CD8-positive, alpha-beta memory T cell (primary cell): ENCODE measurements at regions not wholly inside any gene's neighbourhood (a gene's known extent, or its start where the extent isn't known, plus 50 kb on each side); places are given as distances from the start of the nearest gene placed in this dataset.
"Not testable (repeated sequence)": the region's sequence is repeated elsewhere in the genome, so short reads cannot be mapped to it uniquely, and the experiment has no call there.

Experiments used
- CTCF ChIA-PET: fragments of 350-600 bp; sonication (Branson Sonifier 250); formaldehyde crosslinking; loops from one replicate; lab custom pipeline; 2021; ENCODE audit warnings: antibody characterized with exemption; lab: Charles Lee
- POLR2A ChIA-PET: fragments of 350-600 bp; sonication (Branson Sonifier 250); formaldehyde crosslinking; loops from one replicate; lab custom pipeline; 2021; ENCODE audit warnings: antibody characterized with exemption; lab: Charles Lee
- DNase-seq, 5 donors: peaks; one replicate each; pipeline versions ENCODE4 v3.0.0 to v3.0.0-alpha.2; 2020 to 2022; ENCODE audit warnings: mixed read lengths in 1 of 5
- H3K27ac ChIP-seq: one replicate; pipeline ENCODE4 v1.7.0; 2013; ENCODE audit warnings: low read depth, mild to moderate bottlenecking, low read length, moderate library complexity
- H3K27me3 ChIP-seq: 2 replicates; pipeline ENCODE4 v1.7.0; 2013; ENCODE audit warnings: low read length, mild to moderate bottlenecking; ENCODE audit not compliant: insufficient read depth, poor library complexity, severe bottlenecking
- H3K36me3 ChIP-seq: 2 replicates; pipeline ENCODE4 v1.7.0; 2013; ENCODE audit warnings: mild to moderate bottlenecking, low read length, moderate library complexity; ENCODE audit not compliant: insufficient read depth
- H3K4me1 ChIP-seq: 2 replicates; pipeline ENCODE4 v1.7.0; 2013; ENCODE audit warnings: mild to moderate bottlenecking, low read length, moderate library complexity; ENCODE audit not compliant: insufficient read depth
- H3K4me3 ChIP-seq: 2 replicates; pipeline ENCODE4 v1.7.0; 2013; ENCODE audit warnings: mild to moderate bottlenecking, low read length
- H3K9me3 ChIP-seq: 2 replicates; pipeline ENCODE4 v1.7.0; 2013; ENCODE audit warnings: mild to moderate bottlenecking, low read length
- H3K27ac Mint-ChIP-seq, 8 donors: one replicate each; pipeline ENCODE4 v1.8.0; 2020 to 2021; ENCODE audit warnings: mixed read lengths in 8 of 8, mild to moderate bottlenecking in 6 of 8, inconsistent platforms in 3 of 8, moderate library complexity in 3 of 8
- H3K27me3 Mint-ChIP-seq, 2 donors: one replicate each; pipeline ENCODE4 v1.8.0; 2020 to 2021; ENCODE audit warnings: mixed read lengths in 2 of 2, mild to moderate bottlenecking in 1 of 2, moderate library complexity in 1 of 2
- H3K36me3 Mint-ChIP-seq, 3 donors: one replicate each; pipeline ENCODE4 v1.8.0; 2020 to 2021; ENCODE audit warnings: mixed read lengths in 3 of 3, inconsistent platforms in 1 of 3, mild to moderate bottlenecking in 1 of 3
- H3K4me1 Mint-ChIP-seq, 3 donors: one replicate each; pipeline ENCODE4 v1.8.0; 2020 to 2021; ENCODE audit warnings: mixed read lengths in 3 of 3, inconsistent platforms in 1 of 3, mild to moderate bottlenecking in 1 of 3
- H3K4me3 Mint-ChIP-seq, 7 donors: one replicate each; pipeline ENCODE4 v1.8.0; 2020 to 2021; ENCODE audit warnings: mixed read lengths in 7 of 7, mild to moderate bottlenecking in 6 of 7, moderate library complexity in 4 of 7, inconsistent platforms in 2 of 7
- H3K9me3 Mint-ChIP-seq, 5 donors: one replicate each; pipeline ENCODE4 v1.8.0; 2020 to 2022; ENCODE audit warnings: mixed read lengths in 5 of 5, mild to moderate bottlenecking in 3 of 5, moderate library complexity in 2 of 5, inconsistent platforms in 1 of 5

DNA sequence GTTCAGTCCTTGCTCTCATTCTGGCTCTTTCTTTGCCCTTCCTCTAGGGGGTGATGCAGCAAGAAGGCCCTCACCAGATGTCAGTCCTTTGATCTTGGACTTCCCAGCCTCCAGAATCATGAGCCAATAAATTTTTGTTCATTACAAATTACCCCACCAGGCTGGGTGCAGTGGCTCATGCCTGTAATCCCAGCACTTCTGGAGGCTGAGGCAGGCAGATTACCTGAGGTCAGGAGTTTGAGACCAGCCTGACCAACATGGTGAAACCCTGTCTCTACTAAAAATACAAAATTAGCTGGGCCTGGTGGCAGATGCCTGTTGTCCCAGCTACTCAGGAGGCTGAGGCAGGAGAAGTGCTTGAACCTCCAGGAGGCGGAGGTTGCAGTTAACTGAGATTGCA lies 106.3 kb upstream of the TRPM1 start:
- CTCF ChIA-PET = interaction anchor here (0.7 to 9.1 kb wide), 3 partner anchors 15 to 281 kb away, joined by 3 to 106 read pairs (median 3); no protein-coding TSS in a partner anchor
- H3K36me3 ChIP-seq, H3K27ac ChIP-seq, H3K36me3 Mint-ChIP-seq, H3K27me3 Mint-ChIP-seq, DNase-seq, H3K27me3 ChIP-seq, H3K9me3 Mint-ChIP-seq, H3K9me3 ChIP-seq, H3K4me3 ChIP-seq: not testable (repeated sequence)
- peaks cover 10 to 27% (median 21%) of the 10 kb centered on the region in 3 donors for H3K4me1 Mint-ChIP-seq
- peaks cover 31% of the 10 kb centered on the region for H3K4me1 ChIP-seq
- POLR2A ChIA-PET = interaction anchor here (0.6 kb wide), 1 partner anchor 105 kb away, joined by 3 read pairs; no protein-coding TSS in a partner anchor
- H3K27ac Mint-ChIP-seq = peak overlapping the region; percentile 40 to 90 (median 76)
- H3K4me3 Mint-ChIP-seq = peak overlapping the region in 2 of 7 donors; percentile 38 to 48

DNA sequence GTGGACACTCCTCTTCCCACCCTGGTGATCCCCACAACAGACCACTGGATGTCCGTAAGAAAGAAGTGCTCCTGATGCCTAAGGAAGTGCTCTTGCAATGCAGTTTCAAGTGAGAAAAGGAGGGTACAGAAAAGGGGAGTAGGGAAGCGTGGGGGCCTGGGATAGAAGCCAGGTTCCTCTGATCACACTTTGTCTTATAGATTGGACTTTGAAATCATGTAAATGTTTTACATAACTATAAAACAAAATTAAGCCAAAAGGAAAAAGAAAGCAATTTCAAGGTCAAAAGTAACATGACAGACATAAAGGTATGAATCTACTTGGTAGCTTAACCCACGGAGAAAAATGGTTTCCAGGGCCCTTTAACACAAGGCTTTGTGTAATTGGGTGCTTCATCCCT lies 107.3 kb upstream of the TRPM1 start:
- H3K36me3 Mint-ChIP-seq = peaks cover 0 to 2% (median 0%) of the 10 kb centered on the region in 3 donors
- no peak overlapping the region for H3K4me3 Mint-ChIP-seq
- Histone ChIP-seq H3K4me3 (no peak overlapping the region), H3K36me3 (no peaks in the 10 kb centered on the region), H3K9me3 (no peaks in the 10 kb centered on the region), H3K27me3 (no peaks in the 10 kb centered on the region), H3K27ac (no peak overlapping the region), H3K4me1 (peaks cover 21% of the 10 kb centered on the region)
- H3K27ac Mint-ChIP-seq = no peak overlapping the region
- CTCF ChIA-PET = interaction anchor here (1.7 to 2.7 kb wide), 2 partner anchors 8 to 11 kb away, joined by 8 to 10 read pairs; no protein-coding TSS in a partner anchor
- H3K27me3 Mint-ChIP-seq = no peaks in the 10 kb centered on the region
- POLR2A ChIA-PET = no interaction called here
- DNase-seq = no peak
- H3K9me3 Mint-ChIP-seq = no peaks in the 10 kb centered on the region
- peaks cover 10 to 20% (median 16%) of the 10 kb centered on the region in 3 donors for H3K4me1 Mint-ChIP-seq

DNA sequence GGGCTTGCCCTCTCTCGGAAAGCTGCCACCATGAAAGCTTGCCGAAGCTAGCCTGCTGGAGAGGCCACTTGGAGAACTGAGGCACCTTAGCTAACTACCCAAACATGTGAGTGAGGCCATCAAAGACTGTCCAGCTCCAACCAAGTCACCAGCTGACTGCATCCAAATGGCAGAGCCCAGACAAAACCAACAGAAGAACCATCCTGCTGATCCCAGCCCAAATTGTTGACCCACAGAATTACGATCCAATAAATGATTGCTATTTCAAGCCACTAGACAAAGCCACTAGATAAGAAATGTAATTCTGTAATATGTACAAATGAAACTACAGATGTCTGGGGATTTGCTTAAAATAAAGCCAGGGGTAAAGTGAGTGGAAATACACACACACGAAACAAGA lies 109.8 kb upstream of the TRPM1 start:
- no peaks in the 10 kb centered on the region for H3K9me3 ChIP-seq
- no peak overlapping the region for H3K4me3 ChIP-seq
- H3K4me1 Mint-ChIP-seq = peaks cover 16 to 25% (median 21%) of the 10 kb centered on the region in 3 donors
- no peak overlapping the region for H3K27ac ChIP-seq
- CTCF ChIA-PET = interaction anchor here (1.1 to 1.7 kb wide), 2 partner anchors 155 to 277 kb away, joined by 3 to 7 read pairs; no protein-coding TSS in a partner anchor
- peaks cover 0 to 2% (median 0%) of the 10 kb centered on the region in 3 donors for H3K36me3 Mint-ChIP-seq
- H3K27me3 Mint-ChIP-seq = no peaks in the 10 kb centered on the region
- peak overlapping the region in 1 of 8 donors; percentile 1 for H3K27ac Mint-ChIP-seq
- H3K27me3 ChIP-seq = no peaks in the 10 kb centered on the region
- H3K9me3 Mint-ChIP-seq = no peaks in the 10 kb centered on the region
- H3K4me3 Mint-ChIP-seq = peak overlapping the region in 1 of 7 donors; percentile 28
- DNase-seq = no peak
- H3K36me3 ChIP-seq = no peaks in the 10 kb centered on the region
- H3K4me1 ChIP-seq = peaks cover 33% of the 10 kb centered on the region
- POLR2A ChIA-PET = no interaction called here

DNA sequence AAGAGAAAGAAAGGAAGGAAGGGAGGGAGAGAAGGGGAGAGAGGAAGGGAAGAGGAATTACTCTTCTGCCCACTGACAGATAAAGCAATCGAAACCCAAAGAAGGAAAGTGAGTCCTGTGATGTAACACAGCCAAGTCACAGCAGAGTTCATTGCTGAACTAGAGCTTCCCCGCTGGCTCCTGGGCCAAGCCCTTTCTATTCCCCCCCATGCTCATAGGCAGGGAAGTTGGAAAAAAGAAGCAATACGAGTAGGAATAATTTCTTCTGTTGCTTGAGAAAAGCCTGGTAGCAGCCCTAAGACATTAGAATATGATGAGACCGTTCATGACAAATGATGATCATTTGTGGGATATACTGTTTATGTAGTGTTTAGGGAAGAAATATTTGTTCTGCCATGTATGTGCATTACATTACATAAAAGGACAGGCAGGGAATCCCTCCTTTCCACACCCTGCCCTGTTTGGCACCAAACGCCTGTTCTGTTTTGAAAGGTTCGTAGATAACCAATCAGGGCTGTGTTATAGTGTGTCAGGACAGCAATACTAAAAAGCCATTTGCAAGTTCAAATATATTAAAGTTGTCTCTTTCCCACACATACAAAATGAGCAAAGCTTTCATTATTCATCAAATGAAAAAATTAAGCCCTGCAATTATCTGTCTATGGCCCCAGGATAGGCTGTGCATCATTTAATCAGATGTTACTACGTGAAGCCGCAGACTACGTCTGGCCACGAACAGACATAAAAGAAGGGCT lies 111.0 kb upstream of the TRPM1 start:
- H3K4me3 ChIP-seq = no peak overlapping the region
- POLR2A ChIA-PET = no interaction called here
- no peak overlapping the region for H3K27ac ChIP-seq
- H3K36me3 Mint-ChIP-seq = peaks cover 0 to 2% (median 0%) of the 10 kb centered on the region in 3 donors
- peaks cover 17 to 25% (median 23%) of the 10 kb centered on the region in 3 donors for H3K4me1 Mint-ChIP-seq
- DNase-seq = no peak
- H3K9me3 Mint-ChIP-seq = no peaks in the 10 kb centered on the region
- H3K27me3 Mint-ChIP-seq = no peaks in the 10 kb centered on the region
- peak overlapping the region in 2 of 7 donors; percentile 10 to 36 for H3K4me3 Mint-ChIP-seq
- H3K4me1 ChIP-seq = peaks cover 31% of the 10 kb centered on the region
- no peaks in the 10 kb centered on the region for H3K9me3 ChIP-seq
- no peaks in the 10 kb centered on the region for H3K27me3 ChIP-seq
- CTCF ChIA-PET = interaction anchor here (0.9 to 3.5 kb wide), 6 partner anchors 54 to 285 kb away, joined by 3 to 65 read pairs (median 6); no protein-coding TSS in a partner anchor
- peak overlapping the region in 2 of 8 donors; percentile 21 to 86 for H3K27ac Mint-ChIP-seq
- H3K36me3 ChIP-seq = no peaks in the 10 kb centered on the region

DNA sequence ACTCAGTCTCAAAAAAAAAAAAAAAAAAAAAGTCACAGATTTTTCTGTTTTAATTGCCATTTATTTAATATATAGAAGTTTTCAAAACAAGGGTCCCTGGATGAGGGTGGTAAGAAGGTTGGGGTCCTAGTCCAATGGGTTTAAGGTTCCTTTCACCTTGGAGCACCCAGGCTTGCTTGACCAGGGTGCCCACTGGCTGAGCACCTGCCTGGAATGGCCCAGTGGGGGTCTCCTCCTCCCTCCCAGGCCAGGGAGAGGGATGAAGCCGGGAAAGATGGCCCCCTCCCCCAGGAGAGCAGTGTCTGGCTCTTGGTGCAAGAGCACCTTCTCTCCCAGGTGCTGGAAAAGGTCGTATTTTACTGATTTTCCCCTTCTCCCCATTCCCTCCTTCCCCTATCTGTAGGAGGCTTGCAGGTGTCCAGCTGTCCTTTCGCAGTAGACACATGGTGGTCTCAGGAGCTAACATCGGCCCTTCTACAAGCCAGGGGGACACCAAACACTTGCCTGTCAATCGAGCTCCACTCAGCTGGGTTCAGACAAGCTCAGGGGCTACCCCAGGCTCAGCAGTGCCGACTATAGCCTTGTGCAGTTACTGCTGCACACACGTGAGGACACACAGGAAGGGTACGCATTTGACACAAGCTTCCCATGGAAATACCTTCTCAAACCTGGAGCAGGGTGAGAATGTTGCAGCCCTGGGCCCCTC lies 112.3 kb upstream of the KLF13 start:
- Mint-ChIP-seq H3K4me3 (peak overlapping the region; percentile 54 to 91 (median 73)), H3K4me1 (peaks cover 17 to 27% (median 20%) of the 10 kb centered on the region in 3 donors), H3K27me3 (no peaks in the 10 kb centered on the region), H3K27ac (peak overlapping the region in 7 of 8 donors; percentile 57 to 89 (median 72)), H3K36me3 (peaks cover 0 to 2% (median 0%) of the 10 kb centered on the region in 3 donors), H3K9me3 (no peaks in the 10 kb centered on the region)
- H3K4me3 ChIP-seq = no peak overlapping the region
- ChIA-PET POLR2A (interaction anchor here (0.6 to 2.4 kb wide), 8 partner anchors 50 to 311 kb away, joined by 3 to 25 read pairs (median 6); partner anchors contain the start of gene KLF13), CTCF (interaction anchor here (0.8 to 3.5 kb wide), 26 partner anchors 14 to 275 kb away, joined by 3 to 65 read pairs (median 6); partner anchors contain the start of gene KLF13)
- no peaks in the 10 kb centered on the region for H3K27me3 ChIP-seq
- DNase-seq = no peak
- H3K9me3 ChIP-seq = no peaks in the 10 kb centered on the region
- no peak overlapping the region for H3K27ac ChIP-seq
- H3K4me1 ChIP-seq = peaks cover 24% of the 10 kb centered on the region
- H3K36me3 ChIP-seq = no peaks in the 10 kb centered on the region

DNA sequence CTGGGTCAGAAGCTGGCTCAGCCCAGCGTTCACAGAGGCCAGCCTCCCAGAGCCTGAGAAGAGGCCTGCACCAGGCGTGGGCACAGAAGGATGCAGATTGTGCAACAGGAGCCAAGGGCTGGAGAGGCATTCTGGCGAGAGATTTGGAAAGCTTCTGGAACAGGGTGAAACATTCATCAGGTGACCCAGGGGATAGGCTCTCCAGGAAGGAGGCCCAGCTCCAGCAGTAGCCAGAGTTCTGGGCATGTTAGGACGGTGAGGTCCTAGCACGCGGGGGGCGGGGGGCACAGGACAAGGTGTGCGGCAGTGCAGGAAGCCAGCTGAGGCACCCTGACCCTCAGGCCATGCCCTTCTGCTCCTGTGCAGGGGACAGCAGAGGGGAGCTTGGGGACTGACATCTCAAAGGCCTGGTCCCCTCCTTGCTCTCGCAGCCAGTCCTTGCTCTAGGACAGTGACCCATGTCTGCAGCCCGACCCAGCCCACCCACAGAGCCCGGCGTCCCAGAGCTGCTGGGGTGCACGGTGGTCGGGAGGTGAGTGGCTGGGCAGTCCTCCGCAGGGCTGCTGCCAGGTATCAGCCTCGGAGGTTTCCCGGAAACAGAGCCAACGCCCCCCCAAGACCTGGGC lies 111.7 kb upstream of the KLF13 start:
- Mint-ChIP-seq H3K27ac (peak overlapping the region; percentile 57 to 89 (median 72)), H3K4me3 (peak overlapping the region; percentile 54 to 91 (median 73)), H3K36me3 (no peaks in the 10 kb centered on the region), H3K27me3 (no peaks in the 10 kb centered on the region), H3K9me3 (no peaks in the 10 kb centered on the region), H3K4me1 (peaks cover 17 to 24% (median 20%) of the 10 kb centered on the region in 3 donors)
- ChIA-PET CTCF (interaction anchor here (0.8 to 3.5 kb wide), 33 partner anchors 11 to 274 kb away, joined by 3 to 65 read pairs (median 5); partner anchors contain the start of gene KLF13), POLR2A (interaction anchor here (0.6 to 2.4 kb wide), 9 partner anchors 49 to 312 kb away, joined by 3 to 25 read pairs (median 5); partner anchors contain the start of gene KLF13)
- H3K4me3 ChIP-seq = peak overlapping the region; percentile 22
- no peaks in the 10 kb centered on the region for H3K9me3 ChIP-seq
- peak overlapping the region; percentile 24 for H3K27ac ChIP-seq
- H3K27me3 ChIP-seq = no peaks in the 10 kb centered on the region
- DNase-seq = no peak
- no peaks in the 10 kb centered on the region for H3K36me3 ChIP-seq
- peaks cover 24% of the 10 kb centered on the region for H3K4me1 ChIP-seq

DNA sequence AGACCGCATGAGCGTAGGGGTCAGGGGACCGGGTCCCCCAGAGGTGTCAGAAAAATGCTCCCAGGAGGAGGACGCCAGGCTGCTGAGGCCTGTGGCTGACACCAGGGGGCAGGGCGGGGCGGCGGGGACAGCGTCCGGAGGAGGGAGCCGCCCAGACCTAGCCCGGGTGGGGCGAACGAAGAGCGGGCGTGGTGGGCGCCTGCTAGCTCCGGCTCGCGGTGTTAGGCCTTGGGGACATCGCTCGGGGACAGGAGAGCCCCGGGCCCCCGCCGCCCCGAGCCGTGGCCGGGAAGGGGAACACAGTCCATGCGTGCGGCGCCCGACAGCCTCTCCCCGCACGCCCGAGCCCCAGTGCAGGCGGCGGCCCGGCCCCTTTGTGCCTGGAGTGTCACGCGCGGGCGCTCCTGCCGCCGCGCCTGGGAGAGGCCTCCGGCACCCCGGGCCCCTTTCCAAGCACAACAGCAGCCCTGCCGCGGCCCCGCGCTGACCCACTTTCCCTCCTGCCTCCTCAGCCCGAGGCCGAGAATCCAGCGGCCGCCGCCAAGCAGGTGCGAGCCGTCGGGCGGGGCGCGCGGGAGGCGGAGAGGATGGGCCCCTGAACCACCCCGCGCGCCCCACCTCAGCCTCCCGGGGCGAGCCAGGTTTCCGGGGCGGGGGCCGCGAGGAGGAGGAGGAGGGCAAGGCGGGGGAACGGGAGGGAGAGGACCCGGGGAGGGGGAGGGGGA lies 111.0 kb upstream of the KLF13 start:
- H3K27ac Mint-ChIP-seq = peak overlapping the region in 7 of 8 donors; percentile 21 to 89 (median 72)
- no peaks in the 10 kb centered on the region for H3K27me3 Mint-ChIP-seq
- DNase-seq = peak; percentile 69 to 83 (median 73)
- Histone ChIP-seq H3K36me3 (no peaks in the 10 kb centered on the region), H3K27me3 (no peaks in the 10 kb centered on the region), H3K27ac (peak overlapping the region; percentile 24), H3K4me3 (peak overlapping the region; percentile 22), H3K9me3 (no peaks in the 10 kb centered on the region), H3K4me1 (peaks cover 24% of the 10 kb centered on the region)
- H3K36me3 Mint-ChIP-seq = no peaks in the 10 kb centered on the region
- no peaks in the 10 kb centered on the region for H3K9me3 Mint-ChIP-seq
- ChIA-PET POLR2A (interaction anchor here (0.6 to 2.4 kb wide), 8 partner anchors 48 to 273 kb away, joined by 3 to 25 read pairs (median 6); partner anchors contain the start of gene KLF13), CTCF (interaction anchor here (0.6 to 3.5 kb wide), 32 partner anchors 10 to 273 kb away, joined by 3 to 65 read pairs (median 5); partner anchors contain the start of gene KLF13)
- H3K4me1 Mint-ChIP-seq = peaks cover 19 to 28% (median 20%) of the 10 kb centered on the region in 3 donors
- peak overlapping the region; percentile 56 to 91 (median 71) for H3K4me3 Mint-ChIP-seq
